Vagina (tissue), 2 donors: ENCODE measurements at regions not wholly inside any gene's neighbourhood (a gene's known extent, or its start where the extent isn't known, plus 50 kb on each side); places are given as distances from the start of the nearest gene placed in this dataset.

Experiments
- DNase-seq, 2 donors: peaks; one replicate each; pipeline ENCODE4 v3.0.0-alpha.2; 2017; ENCODE audit errors: extremely low spot score in 2 of 2
- H3K27ac ChIP-seq: fragments of 200-600 bp; sonication (generic); one replicate; pipeline ENCODE4 v1.5.1; 2019
- H3K27me3 ChIP-seq: fragments of 200-600 bp; sonication (generic); one replicate; pipeline ENCODE4 v1.5.1; 2019
- H3K36me3 ChIP-seq, 2 donors: fragments of 200-600 bp; sonication (generic); one replicate each; pipeline ENCODE4 v1.5.1; 2017 to 2019
- H3K4me1 ChIP-seq: fragments of 200-600 bp; sonication (generic); one replicate; pipeline ENCODE4 v1.5.1; 2019
- H3K4me3 ChIP-seq, 2 donors: fragments of 200-600 bp; sonication (generic); 1 replicate in 1 of 2; 2 replicates in 1 of 2; pipeline ENCODE4 v1.5.1; 2016 to 2019
- H3K9me3 ChIP-seq: fragments of 200-600 bp; sonication (generic); one replicate; pipeline ENCODE4 v1.5.1; 2019
- POLR2A ChIP-seq, 2 donors: fragments of 450-650 bp; IDR thresholded peaks; one replicate each; pipeline ENCODE4 v1.6.1; 2017; ENCODE audit warnings: antibody characterized with exemption in 2 of 2, mild to moderate bottlenecking in 2 of 2, moderate library complexity in 2 of 2
- POLR2AphosphoS5 ChIP-seq, 2 donors: sonication (generic); formaldehyde crosslinking; IDR thresholded peaks; one replicate each; pipeline ENCODE4 v1.9.0; 2017; ENCODE audit warnings: antibody characterized with exemption in 2 of 2, mild to moderate bottlenecking in 2 of 2, low read depth in 1 of 2; ENCODE audit not compliant: insufficient read depth in 1 of 2
- intact Hi-C: fragments of 100-400 bp; cut with DNase I; formaldehyde crosslinking; loops from one replicate; pipeline ENCODE4 v1.15.1; 2023
- TF ChIP-seq, protein P1 (sequence below), 3 experiments: fragments of 450-650 bp in 2 of 3; fragments of 200-600 bp in 1 of 3; sonication (generic) in 1 of 3; IDR thresholded peaks; one replicate each; pipeline ENCODE4 v1.5.1; 2017 to 2019; ENCODE audit warnings: antibody characterized with exemption in 3 of 3, mild to moderate bottlenecking in 2 of 3, moderate library complexity in 2 of 3

DNA sequence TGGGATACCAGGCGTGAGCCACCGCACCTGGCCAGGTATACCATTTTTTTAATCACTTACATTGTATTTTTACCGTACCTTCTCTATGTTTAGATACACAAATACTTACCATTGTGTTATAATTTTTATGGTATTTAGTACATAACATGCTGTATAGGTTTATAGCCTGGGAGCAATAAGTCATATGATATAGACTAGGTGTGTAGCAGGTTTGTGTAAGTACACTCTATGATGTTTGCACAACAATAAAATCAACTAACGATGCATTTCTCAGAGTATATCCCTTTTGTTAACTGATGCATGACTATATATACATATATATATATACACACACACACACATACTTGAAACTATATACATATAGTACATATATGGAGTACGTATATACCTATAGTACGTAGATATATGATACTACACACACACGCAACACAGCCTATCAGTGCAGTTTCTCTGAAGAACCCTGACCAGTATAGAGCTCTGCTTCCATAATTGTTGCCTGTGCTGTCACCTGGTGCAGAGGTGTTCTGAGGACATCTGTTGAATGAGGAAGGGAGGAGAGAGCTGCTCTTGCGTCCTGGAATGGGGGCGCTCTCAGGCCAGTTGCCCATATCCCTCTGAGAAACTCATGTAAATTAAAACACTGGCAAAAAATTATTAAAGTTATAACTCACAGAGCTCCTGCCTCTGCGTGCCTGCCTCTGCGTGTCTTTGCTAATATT, 315.3 kb downstream of the FGFR2 start:
- Histone ChIP-seq H3K4me1 (peaks cover 17% of the 10 kb centered on the region), H3K36me3 (no peaks in the 10 kb centered on the region), H3K27me3 (no peaks in the 10 kb centered on the region), H3K4me3 (no peak overlapping the region), H3K27ac (no peak overlapping the region), H3K9me3 (no peaks in the 10 kb centered on the region)
- intact Hi-C loops = no loop called here
- no peak for DNase-seq
- TF ChIP-seq POLR2AphosphoS5 (IDR thresholded peaks at IDR 0.05; ENCODE audit: insufficient read depth in 1 of 2, low read depth in 1 of 2) = no peak

DNA sequence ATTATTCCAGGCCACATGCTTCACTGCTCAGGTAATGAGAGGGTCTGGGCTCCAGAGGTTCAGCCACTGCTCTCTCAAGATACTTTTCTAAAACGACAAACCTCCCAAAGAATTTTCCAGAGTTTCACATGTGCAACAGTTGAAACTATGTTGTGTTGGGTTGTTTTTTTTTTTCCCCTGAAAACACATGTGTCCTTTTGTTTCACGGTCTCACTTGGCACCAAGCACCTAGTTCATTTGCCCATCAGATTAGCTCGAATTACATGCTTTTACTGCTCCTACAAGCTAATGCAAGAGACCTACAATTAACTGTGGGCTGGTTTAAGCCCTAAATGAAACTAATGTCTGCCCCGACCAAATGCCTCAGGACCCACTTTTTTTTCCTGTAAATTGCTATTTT, 313.3 kb downstream of the FGFR2 start:
- TF ChIP-seq POLR2AphosphoS5 (IDR thresholded peaks at IDR 0.05; ENCODE audit: insufficient read depth in 1 of 2, low read depth in 1 of 2) (no peak), POLR2A (IDR thresholded peaks at IDR 0.05) (no peak)
- TF ChIP-seq, protein P1, sequence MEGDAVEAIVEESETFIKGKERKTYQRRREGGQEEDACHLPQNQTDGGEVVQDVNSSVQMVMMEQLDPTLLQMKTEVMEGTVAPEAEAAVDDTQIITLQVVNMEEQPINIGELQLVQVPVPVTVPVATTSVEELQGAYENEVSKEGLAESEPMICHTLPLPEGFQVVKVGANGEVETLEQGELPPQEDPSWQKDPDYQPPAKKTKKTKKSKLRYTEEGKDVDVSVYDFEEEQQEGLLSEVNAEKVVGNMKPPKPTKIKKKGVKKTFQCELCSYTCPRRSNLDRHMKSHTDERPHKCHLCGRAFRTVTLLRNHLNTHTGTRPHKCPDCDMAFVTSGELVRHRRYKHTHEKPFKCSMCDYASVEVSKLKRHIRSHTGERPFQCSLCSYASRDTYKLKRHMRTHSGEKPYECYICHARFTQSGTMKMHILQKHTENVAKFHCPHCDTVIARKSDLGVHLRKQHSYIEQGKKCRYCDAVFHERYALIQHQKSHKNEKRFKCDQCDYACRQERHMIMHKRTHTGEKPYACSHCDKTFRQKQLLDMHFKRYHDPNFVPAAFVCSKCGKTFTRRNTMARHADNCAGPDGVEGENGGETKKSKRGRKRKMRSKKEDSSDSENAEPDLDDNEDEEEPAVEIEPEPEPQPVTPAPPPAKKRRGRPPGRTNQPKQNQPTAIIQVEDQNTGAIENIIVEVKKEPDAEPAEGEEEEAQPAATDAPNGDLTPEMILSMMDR (IDR thresholded peaks at IDR 0.05) = no peak
- H3K9me3 ChIP-seq = no peaks in the 10 kb centered on the region
- no peak overlapping the region for H3K27ac ChIP-seq
- intact Hi-C loops = no loop called here
- no peaks in the 10 kb centered on the region for H3K36me3 ChIP-seq
- peaks cover 17% of the 10 kb centered on the region for H3K4me1 ChIP-seq
- no peak for DNase-seq
- H3K4me3 ChIP-seq = no peak overlapping the region
- H3K27me3 ChIP-seq = no peaks in the 10 kb centered on the region

DNA sequence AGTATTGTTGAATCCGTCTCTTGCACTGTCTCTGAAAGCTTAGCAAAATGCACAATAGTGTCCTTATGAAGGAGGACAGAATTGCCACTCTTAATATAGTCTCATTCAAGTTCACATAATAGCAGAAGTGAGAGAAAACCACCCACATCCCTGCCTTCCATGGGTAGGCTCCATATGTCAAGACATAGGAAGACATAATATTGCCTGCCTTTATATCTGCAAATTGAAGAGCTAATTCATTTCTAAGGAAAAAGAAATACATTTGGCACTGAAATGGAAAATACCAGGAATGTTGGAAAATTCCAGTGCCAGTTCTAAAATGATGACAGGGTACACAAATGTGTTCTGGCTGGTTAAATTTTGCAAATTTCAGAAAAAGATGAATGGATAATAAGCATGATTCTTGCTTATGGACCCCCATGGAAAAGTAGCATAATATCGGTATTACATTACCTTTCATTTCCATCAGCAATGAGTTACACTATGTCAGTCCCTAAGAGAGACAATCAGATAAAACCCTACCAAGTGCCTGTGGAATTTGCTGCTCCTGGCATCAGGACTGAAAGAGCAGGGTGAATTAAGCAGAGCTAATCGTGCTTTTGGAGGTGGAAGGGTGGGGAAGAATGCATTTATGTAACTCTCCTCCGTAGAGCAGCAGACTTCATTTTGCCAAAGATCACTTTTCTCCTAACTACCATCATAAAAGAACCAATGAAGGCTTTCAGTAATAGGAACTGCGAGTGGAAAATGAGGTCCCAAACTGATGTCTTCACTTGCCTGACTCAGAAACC, 312.6 kb downstream of the FGFR2 start:
- H3K9me3 ChIP-seq = no peaks in the 10 kb centered on the region
- H3K27me3 ChIP-seq = no peaks in the 10 kb centered on the region
- no peak overlapping the region for H3K4me3 ChIP-seq
- no peak for DNase-seq
- no peaks in the 10 kb centered on the region for H3K36me3 ChIP-seq
- no peak overlapping the region for H3K27ac ChIP-seq
- intact Hi-C loops = no loop called here
- TF ChIP-seq, protein P1 (IDR thresholded peaks at IDR 0.05) = no peak
- TF ChIP-seq POLR2AphosphoS5 (IDR thresholded peaks at IDR 0.05; ENCODE audit: insufficient read depth in 1 of 2, low read depth in 1 of 2) = no peak
- TF ChIP-seq POLR2A (IDR thresholded peaks at IDR 0.05) = no peak
- peaks cover 17% of the 10 kb centered on the region for H3K4me1 ChIP-seq

DNA sequence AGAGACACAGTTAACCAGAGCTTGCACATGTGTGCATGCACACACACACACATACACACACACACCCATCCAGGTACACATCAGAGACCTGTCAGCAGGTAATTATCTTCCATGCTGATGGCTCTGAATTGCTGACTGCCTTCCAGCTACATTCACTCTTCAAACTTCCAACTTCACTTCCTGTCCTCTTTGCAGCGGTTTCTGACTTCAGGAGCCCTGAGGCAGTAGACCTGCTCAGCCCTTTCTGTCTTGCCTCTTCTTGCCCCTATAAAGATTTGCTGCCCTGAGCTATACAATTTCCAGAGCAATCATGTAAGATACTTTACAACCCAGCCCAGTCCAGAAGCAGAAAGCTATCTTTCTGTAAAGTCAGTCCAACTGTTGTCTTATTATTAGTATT, 310.2 kb downstream of the FGFR2 start:
- H3K4me1 ChIP-seq = peaks cover 17% of the 10 kb centered on the region
- no peak overlapping the region for H3K4me3 ChIP-seq
- DNase-seq = no peak

DNA sequence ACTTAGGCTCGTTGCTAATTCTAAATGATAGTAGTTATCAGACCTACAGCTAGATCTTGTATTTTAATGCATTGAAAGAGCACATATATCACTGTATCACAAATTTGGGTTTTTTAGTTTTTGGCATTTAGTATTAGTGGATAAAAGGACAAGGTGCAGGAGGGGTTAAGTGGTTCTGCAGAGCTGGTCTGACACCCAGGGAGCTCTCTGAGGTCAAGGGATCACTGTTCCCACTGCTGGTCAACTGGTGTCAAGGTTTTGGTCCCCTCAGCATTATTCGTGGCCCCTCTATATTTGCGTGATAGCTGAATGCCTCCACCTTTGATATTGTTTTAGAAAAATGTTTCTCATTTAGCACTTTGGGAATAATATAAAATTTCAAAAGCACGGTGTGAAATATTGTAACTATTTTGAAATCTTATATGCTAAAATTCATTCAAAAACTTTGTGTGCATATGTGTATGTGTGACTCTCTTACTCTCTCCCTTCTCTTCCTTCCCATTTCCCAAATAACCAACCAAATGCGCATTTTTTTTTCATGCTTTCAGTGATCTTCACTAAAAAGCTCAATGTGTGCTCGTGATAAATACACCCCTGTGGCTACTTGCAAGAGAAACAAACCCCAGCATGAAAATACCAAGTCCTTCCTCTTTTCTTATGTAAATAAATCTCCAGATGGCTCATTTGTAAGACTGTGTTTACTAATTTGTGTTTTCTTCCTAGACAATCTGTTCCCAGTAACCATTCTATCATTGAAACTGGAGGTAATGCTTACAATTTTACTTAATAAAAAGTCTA, 309.2 kb downstream of the FGFR2 start:
- Histone ChIP-seq H3K9me3 (no peaks in the 10 kb centered on the region), H3K36me3 (no peaks in the 10 kb centered on the region), H3K4me3 (no peak overlapping the region), H3K4me1 (peaks cover 17% of the 10 kb centered on the region), H3K27ac (no peak overlapping the region), H3K27me3 (no peaks in the 10 kb centered on the region)
- TF ChIP-seq POLR2A (IDR thresholded peaks at IDR 0.05) (no peak), POLR2AphosphoS5 (IDR thresholded peaks at IDR 0.05; ENCODE audit: insufficient read depth in 1 of 2, low read depth in 1 of 2) (no peak)
- TF ChIP-seq, protein P1 (IDR thresholded peaks at IDR 0.05) = no peak
- intact Hi-C loops = no loop called here
- no peak for DNase-seq

More for the DNA sequence above, 310.2 kb downstream of the FGFR2 start:
- Histone ChIP-seq H3K27me3 (no peaks in the 10 kb centered on the region), H3K27ac (no peak overlapping the region), H3K9me3 (no peaks in the 10 kb centered on the region), H3K36me3 (no peaks in the 10 kb centered on the region)
- intact Hi-C loops = no loop called here
- TF ChIP-seq, protein P1 (IDR thresholded peaks at IDR 0.05) = no peak
- TF ChIP-seq POLR2AphosphoS5 (IDR thresholded peaks at IDR 0.05; ENCODE audit: insufficient read depth in 1 of 2, low read depth in 1 of 2) = no peak
